Esophagus squamous epithelium (tissue), 4 donors: ENCODE measurements at regions not wholly inside any gene's neighbourhood (a gene's known extent, or its start where the extent isn't known, plus 50 kb on each side); places are given as distances from the start of the nearest gene placed in this dataset.

Experiments
- CTCF ChIP-seq, 6 experiments: fragments of 450-650 bp in 4 of 6; fragments of 200-600 bp in 2 of 6; sonication (generic) in 2 of 6; IDR thresholded peaks; one replicate each; pipeline ENCODE4 v1.5.1; 2016 to 2019; ENCODE audit warnings: antibody characterized with exemption in 6 of 6, mild to moderate bottlenecking in 4 of 6, moderate library complexity in 4 of 6
- POLR2A ChIP-seq, 4 donors: fragments of 450-650 bp; IDR thresholded peaks; one replicate each; pipeline ENCODE4 v1.6.1; 2017; ENCODE audit warnings: antibody characterized with exemption in 4 of 4, mild to moderate bottlenecking in 4 of 4, moderate library complexity in 3 of 4

GRCh38 chr16:86142801-86143236 lies 243.9 kb downstream of the IRF8 start:
- TF ChIP-seq CTCF (IDR thresholded peaks at IDR 0.05): no peak
- TF ChIP-seq POLR2A (IDR thresholded peaks at IDR 0.05): no peak
